WTC11 (cell line): ENCODE measurements at regions not wholly inside any gene's neighbourhood (a gene's known extent, or its start where the extent isn't known, plus 50 kb on each side); places are given as distances from the start of the nearest gene placed in this dataset.

Experiments used
- ATAC-seq: fragments of 200-7000 bp; cut with Tn5 transposase; 2 replicates; pipeline ENCODE4 v1.10.0; 2021; ENCODE audit warnings: mild to moderate bottlenecking, moderate library complexity
- CTCF ChIA-PET: fragments of 300-600 bp; sonication (Branson Sonifier 250); formaldehyde crosslinking; loops from one replicate; lab custom pipeline; 2021; ENCODE audit warnings: antibody characterized with exemption; lab: Charles Lee
- POLR2A ChIA-PET: fragments of 350-600 bp; sonication (Branson Sonifier 250); formaldehyde crosslinking; loops from one replicate; lab custom pipeline; 2021; ENCODE audit warnings: antibody characterized with exemption; lab: Charles Lee
- DNase-seq: peaks from one replicate; pipeline ENCODE4 v3.0.0; 2021; ENCODE audit warnings: low spot score
- H3K27ac Mint-ChIP-seq: 2 replicates; pipeline ENCODE4 v1.8.0; 2021; ENCODE audit warnings: mixed read lengths
- H3K27me3 Mint-ChIP-seq: 2 replicates; pipeline ENCODE4 v1.8.0; 2021; ENCODE audit warnings: low read depth, mild to moderate bottlenecking, moderate library complexity, mixed read lengths
- H3K36me3 Mint-ChIP-seq: 2 replicates; pipeline ENCODE4 v1.8.0; 2021; ENCODE audit warnings: mixed read lengths
- H3K4me1 Mint-ChIP-seq: 2 replicates; pipeline ENCODE4 v1.8.0; 2022; ENCODE audit warnings: mixed read lengths
- H3K4me3 Mint-ChIP-seq: 2 replicates; pipeline ENCODE4 v1.8.0; 2021; ENCODE audit warnings: mild to moderate bottlenecking, moderate library complexity, mixed read lengths
- H3K9me3 Mint-ChIP-seq: 2 replicates; pipeline ENCODE4 v1.8.0; 2021; ENCODE audit warnings: mixed read lengths
- CBFB ChIP-seq: sonication (generic); formaldehyde crosslinking; IDR thresholded peaks from 2 replicates; pipeline ENCODE4 v1.8.1; 2022; ENCODE audit warnings: mild to moderate bottlenecking, low read depth, missing genetic modification reagents
- SOX15 ChIP-seq: fragments of 250-450 bp; sonication (Bioruptor Pico); IDR thresholded peaks from 2 replicates; pipeline ENCODE4 v1.9.0; 2021; ENCODE audit warnings: mild to moderate bottlenecking
- TEAD1 ChIP-seq: sonication (generic); formaldehyde crosslinking; IDR thresholded peaks from 2 replicates; pipeline ENCODE4 v1.8.0; 2022; ENCODE audit warnings: mild to moderate bottlenecking, missing genetic modification reagents
- ZNF138 ChIP-seq: sonication (generic); formaldehyde crosslinking; conservative IDR thresholded peaks from 2 replicates; pipeline ENCODE4 v1.8.1; 2022; ENCODE audit warnings: mild to moderate bottlenecking, moderate library complexity, missing genetic modification reagents
- ZNF219 ChIP-seq: sonication (generic); formaldehyde crosslinking; IDR thresholded peaks from 2 replicates; pipeline ENCODE4 v1.8.0; 2023; ENCODE audit warnings: missing genetic modification reagents, mild to moderate bottlenecking, borderline replicate concordance
- ZNF263 ChIP-seq: sonication (generic); formaldehyde crosslinking; IDR thresholded peaks from 2 replicates; pipeline ENCODE4 v1.8.1; 2022; ENCODE audit warnings: low read depth, mild to moderate bottlenecking, moderate library complexity, missing genetic modification reagents
- ZNF317 ChIP-seq: sonication (generic); formaldehyde crosslinking; IDR thresholded peaks from 2 replicates; pipeline ENCODE4 v1.8.1; 2023; ENCODE audit warnings: low read depth, mild to moderate bottlenecking, moderate library complexity, missing genetic modification reagents, borderline replicate concordance
- ZNF423 ChIP-seq: fragments of 250-450 bp; sonication (Bioruptor Pico); IDR thresholded peaks from 2 replicates; pipeline ENCODE4 v2.1.2; 2022; ENCODE audit warnings: mild to moderate bottlenecking, moderate library complexity
- TF ChIP-seq, protein P1 (sequence below): fragments of 250-450 bp; sonication (Bioruptor Pico); conservative IDR thresholded peaks from 2 replicates; pipeline ENCODE4 v1.9.0; 2021; ENCODE audit warnings: mild to moderate bottlenecking
- TF ChIP-seq, protein P2 (sequence below): sonication (generic); formaldehyde crosslinking; IDR thresholded peaks from 2 replicates; pipeline ENCODE4 v1.8.1; 2022; ENCODE audit warnings: missing genetic modification reagents, borderline replicate concordance
- TF ChIP-seq, protein P3 (sequence below): fragments of 200-600 bp; IDR thresholded peaks from 2 replicates; pipeline ENCODE4 v1.8.0; 2022; ENCODE audit warnings: antibody characterized with exemption
- TF ChIP-seq, protein P4 (sequence below): fragments of 250-450 bp; sonication (Bioruptor Pico); IDR thresholded peaks from 2 replicates; pipeline ENCODE4 v1.9.0; 2021; ENCODE audit warnings: mild to moderate bottlenecking, borderline replicate concordance
- TF ChIP-seq, protein P5 (sequence below): sonication (generic); formaldehyde crosslinking; conservative IDR thresholded peaks from 2 replicates; pipeline ENCODE4 v1.8.1; 2023; ENCODE audit warnings: mild to moderate bottlenecking, low read depth, missing genetic modification reagents, moderate library complexity
- TF ChIP-seq, protein P6 (sequence below): sonication (generic); formaldehyde crosslinking; IDR thresholded peaks from 2 replicates; pipeline ENCODE4 v1.8.1; 2023; ENCODE audit warnings: mild to moderate bottlenecking, missing genetic modification reagents
- TF ChIP-seq, protein P7 (sequence below): fragments of 250-450 bp; sonication (Bioruptor Pico); IDR thresholded peaks from 2 replicates; pipeline ENCODE4 v1.8.0; 2021; ENCODE audit warnings: mild to moderate bottlenecking

DNA sequence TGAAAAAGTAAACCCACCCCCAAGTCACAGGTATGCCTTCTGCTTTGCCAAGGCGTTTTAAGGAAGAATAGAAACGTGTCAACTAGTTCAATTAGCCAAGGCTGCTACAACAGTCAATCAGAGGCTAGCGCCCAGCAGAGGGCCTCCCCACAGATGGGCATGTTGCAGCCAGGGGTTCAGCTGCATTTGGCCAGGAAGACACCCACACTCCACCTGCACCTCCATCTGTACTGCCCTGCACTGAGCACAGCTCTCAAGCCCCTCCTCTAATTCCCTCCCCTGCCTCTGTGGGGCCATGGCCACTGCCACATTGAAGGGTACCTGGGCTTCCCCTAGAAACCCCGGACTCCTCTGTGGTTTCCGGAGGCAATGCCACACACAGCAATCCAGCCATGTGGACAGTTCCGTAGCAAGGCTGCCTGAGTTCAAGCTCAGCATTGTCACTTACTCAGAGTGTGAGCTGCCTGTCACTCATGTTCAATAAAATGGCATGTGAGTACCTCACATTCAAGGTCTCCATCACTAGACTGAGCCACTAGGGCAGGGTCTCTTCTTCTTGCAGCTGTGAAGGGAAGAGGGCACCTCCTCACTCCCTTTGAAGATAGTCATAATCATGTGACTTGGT, 248.4 kb downstream of the IRX2 start:
- no peaks in the 10 kb centered on the region for H3K27me3 Mint-ChIP-seq
- CTCF ChIA-PET: no interaction called here
- TF ChIP-seq, protein P1, sequence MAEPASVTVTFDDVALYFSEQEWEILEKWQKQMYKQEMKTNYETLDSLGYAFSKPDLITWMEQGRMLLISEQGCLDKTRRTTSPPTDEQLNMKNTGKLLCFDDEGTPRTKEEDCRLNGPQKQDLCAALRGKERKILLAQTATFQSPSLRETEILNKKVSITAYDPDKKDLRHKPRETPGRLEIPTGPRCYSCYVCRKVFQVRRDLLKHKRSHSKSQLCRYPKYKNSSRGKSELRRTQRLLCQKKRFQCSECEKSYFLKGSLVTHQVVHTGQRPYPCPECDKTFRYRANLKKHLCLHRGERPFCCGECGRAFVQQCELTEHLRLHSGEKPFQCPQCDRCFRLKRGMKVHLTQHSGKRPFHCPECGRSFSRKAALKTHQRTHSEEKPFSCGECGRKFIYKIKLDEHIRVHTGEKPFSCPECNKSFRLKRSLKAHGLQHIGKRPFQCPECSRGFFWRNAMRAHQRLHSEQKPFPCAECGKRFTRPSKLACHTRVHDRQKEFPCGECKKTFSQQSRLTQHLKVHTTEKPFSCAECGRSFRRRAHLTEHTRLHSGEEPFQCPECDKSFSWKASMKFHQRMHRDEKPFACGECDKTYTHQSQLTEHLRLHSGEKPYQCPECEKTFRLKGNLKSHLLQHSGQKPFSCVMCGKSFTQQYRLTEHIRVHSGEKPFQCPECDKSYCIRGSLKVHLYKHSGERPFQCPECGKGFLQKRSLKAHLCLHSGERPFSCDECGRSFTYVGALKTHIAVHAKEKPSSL (CRISPR knock-in tag): no peak
- TF ChIP-seq ZNF423 (CRISPR knock-in tag) (no peak), ZNF138 (CRISPR knock-in tag) (no peak), SOX15 (no peak), ZNF219 (no peak)
- TF ChIP-seq, protein P2, sequence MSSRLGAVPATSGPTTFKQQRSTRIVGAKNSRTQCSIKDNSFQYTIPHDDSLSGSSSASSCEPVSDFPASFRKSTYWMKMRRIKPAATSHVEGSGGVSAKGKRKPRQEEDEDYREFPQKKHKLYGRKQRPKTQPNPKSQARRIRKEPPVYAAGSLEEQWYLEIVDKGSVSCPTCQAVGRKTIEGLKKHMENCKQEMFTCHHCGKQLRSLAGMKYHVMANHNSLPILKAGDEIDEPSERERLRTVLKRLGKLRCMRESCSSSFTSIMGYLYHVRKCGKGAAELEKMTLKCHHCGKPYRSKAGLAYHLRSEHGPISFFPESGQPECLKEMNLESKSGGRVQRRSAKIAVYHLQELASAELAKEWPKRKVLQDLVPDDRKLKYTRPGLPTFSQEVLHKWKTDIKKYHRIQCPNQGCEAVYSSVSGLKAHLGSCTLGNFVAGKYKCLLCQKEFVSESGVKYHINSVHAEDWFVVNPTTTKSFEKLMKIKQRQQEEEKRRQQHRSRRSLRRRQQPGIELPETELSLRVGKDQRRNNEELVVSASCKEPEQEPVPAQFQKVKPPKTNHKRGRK (CRISPR knock-in tag): no peak
- TF ChIP-seq, protein P3, sequence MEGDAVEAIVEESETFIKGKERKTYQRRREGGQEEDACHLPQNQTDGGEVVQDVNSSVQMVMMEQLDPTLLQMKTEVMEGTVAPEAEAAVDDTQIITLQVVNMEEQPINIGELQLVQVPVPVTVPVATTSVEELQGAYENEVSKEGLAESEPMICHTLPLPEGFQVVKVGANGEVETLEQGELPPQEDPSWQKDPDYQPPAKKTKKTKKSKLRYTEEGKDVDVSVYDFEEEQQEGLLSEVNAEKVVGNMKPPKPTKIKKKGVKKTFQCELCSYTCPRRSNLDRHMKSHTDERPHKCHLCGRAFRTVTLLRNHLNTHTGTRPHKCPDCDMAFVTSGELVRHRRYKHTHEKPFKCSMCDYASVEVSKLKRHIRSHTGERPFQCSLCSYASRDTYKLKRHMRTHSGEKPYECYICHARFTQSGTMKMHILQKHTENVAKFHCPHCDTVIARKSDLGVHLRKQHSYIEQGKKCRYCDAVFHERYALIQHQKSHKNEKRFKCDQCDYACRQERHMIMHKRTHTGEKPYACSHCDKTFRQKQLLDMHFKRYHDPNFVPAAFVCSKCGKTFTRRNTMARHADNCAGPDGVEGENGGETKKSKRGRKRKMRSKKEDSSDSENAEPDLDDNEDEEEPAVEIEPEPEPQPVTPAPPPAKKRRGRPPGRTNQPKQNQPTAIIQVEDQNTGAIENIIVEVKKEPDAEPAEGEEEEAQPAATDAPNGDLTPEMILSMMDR: no peak
- TF ChIP-seq, protein P4, sequence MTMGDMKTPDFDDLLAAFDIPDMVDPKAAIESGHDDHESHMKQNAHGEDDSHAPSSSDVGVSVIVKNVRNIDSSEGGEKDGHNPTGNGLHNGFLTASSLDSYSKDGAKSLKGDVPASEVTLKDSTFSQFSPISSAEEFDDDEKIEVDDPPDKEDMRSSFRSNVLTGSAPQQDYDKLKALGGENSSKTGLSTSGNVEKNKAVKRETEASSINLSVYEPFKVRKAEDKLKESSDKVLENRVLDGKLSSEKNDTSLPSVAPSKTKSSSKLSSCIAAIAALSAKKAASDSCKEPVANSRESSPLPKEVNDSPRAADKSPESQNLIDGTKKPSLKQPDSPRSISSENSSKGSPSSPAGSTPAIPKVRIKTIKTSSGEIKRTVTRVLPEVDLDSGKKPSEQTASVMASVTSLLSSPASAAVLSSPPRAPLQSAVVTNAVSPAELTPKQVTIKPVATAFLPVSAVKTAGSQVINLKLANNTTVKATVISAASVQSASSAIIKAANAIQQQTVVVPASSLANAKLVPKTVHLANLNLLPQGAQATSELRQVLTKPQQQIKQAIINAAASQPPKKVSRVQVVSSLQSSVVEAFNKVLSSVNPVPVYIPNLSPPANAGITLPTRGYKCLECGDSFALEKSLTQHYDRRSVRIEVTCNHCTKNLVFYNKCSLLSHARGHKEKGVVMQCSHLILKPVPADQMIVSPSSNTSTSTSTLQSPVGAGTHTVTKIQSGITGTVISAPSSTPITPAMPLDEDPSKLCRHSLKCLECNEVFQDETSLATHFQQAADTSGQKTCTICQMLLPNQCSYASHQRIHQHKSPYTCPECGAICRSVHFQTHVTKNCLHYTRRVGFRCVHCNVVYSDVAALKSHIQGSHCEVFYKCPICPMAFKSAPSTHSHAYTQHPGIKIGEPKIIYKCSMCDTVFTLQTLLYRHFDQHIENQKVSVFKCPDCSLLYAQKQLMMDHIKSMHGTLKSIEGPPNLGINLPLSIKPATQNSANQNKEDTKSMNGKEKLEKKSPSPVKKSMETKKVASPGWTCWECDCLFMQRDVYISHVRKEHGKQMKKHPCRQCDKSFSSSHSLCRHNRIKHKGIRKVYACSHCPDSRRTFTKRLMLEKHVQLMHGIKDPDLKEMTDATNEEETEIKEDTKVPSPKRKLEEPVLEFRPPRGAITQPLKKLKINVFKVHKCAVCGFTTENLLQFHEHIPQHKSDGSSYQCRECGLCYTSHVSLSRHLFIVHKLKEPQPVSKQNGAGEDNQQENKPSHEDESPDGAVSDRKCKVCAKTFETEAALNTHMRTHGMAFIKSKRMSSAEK (CRISPR knock-in tag): no peak
- TF ChIP-seq, all 79 proteins: peak for 0
- H3K9me3 Mint-ChIP-seq: peaks cover 44% of the 10 kb centered on the region
- DNase-seq (no peak), ATAC-seq (no peak)
- POLR2A ChIA-PET: no interaction called here
- H3K4me1 Mint-ChIP-seq: peaks cover 14% of the 10 kb centered on the region
- H3K36me3 Mint-ChIP-seq: peaks cover 15% of the 10 kb centered on the region
- H3K4me3 Mint-ChIP-seq: no peak overlapping the region
- no peak overlapping the region for H3K27ac Mint-ChIP-seq

DNA sequence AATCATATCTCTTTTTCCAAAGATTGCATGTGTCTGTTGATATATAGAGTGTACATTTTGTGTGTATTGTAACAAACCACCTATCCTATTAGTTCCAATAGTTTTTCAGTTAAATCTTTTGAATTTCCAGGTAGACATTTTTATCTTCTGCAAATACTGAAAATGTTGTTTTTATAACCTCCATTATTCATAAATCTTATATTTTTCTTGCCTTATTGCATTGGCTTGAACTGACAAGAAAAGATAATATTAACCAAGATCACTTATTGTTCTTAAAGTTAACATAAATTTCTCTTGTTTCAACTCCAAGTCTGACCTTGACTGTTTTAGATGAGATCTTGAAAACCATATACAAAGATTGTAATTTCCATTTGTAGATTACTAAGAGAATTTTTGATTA, 251.6 kb downstream of the IRX2 start:
- no peak overlapping the region for H3K27ac Mint-ChIP-seq
- peaks cover 18% of the 10 kb centered on the region for H3K4me1 Mint-ChIP-seq
- ChIA-PET CTCF (no interaction called here), POLR2A (no interaction called here)
- H3K27me3 Mint-ChIP-seq: no peaks in the 10 kb centered on the region
- H3K9me3 Mint-ChIP-seq: peaks cover 52% of the 10 kb centered on the region
- H3K36me3 Mint-ChIP-seq: peaks cover 15% of the 10 kb centered on the region
- ATAC-seq: no peak
- H3K4me3 Mint-ChIP-seq: no peak overlapping the region
- no peak for DNase-seq
- TF ChIP-seq, protein P2 (CRISPR knock-in tag): no peak
- TF ChIP-seq ZNF263 (CRISPR knock-in tag) (no peak), CBFB (CRISPR knock-in tag) (no peak), TEAD1 (CRISPR knock-in tag) (no peak), ZNF317 (no peak)
- TF ChIP-seq, protein P5, sequence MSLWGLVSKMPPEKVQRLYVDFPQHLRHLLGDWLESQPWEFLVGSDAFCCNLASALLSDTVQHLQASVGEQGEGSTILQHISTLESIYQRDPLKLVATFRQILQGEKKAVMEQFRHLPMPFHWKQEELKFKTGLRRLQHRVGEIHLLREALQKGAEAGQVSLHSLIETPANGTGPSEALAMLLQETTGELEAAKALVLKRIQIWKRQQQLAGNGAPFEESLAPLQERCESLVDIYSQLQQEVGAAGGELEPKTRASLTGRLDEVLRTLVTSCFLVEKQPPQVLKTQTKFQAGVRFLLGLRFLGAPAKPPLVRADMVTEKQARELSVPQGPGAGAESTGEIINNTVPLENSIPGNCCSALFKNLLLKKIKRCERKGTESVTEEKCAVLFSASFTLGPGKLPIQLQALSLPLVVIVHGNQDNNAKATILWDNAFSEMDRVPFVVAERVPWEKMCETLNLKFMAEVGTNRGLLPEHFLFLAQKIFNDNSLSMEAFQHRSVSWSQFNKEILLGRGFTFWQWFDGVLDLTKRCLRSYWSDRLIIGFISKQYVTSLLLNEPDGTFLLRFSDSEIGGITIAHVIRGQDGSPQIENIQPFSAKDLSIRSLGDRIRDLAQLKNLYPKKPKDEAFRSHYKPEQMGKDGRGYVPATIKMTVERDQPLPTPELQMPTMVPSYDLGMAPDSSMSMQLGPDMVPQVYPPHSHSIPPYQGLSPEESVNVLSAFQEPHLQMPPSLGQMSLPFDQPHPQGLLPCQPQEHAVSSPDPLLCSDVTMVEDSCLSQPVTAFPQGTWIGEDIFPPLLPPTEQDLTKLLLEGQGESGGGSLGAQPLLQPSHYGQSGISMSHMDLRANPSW (CRISPR knock-in tag): no peak
- TF ChIP-seq, protein P6, sequence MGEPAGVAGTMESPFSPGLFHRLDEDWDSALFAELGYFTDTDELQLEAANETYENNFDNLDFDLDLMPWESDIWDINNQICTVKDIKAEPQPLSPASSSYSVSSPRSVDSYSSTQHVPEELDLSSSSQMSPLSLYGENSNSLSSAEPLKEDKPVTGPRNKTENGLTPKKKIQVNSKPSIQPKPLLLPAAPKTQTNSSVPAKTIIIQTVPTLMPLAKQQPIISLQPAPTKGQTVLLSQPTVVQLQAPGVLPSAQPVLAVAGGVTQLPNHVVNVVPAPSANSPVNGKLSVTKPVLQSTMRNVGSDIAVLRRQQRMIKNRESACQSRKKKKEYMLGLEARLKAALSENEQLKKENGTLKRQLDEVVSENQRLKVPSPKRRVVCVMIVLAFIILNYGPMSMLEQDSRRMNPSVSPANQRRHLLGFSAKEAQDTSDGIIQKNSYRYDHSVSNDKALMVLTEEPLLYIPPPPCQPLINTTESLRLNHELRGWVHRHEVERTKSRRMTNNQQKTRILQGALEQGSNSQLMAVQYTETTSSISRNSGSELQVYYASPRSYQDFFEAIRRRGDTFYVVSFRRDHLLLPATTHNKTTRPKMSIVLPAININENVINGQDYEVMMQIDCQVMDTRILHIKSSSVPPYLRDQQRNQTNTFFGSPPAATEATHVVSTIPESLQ: no peak
- TF ChIP-seq, protein P7, sequence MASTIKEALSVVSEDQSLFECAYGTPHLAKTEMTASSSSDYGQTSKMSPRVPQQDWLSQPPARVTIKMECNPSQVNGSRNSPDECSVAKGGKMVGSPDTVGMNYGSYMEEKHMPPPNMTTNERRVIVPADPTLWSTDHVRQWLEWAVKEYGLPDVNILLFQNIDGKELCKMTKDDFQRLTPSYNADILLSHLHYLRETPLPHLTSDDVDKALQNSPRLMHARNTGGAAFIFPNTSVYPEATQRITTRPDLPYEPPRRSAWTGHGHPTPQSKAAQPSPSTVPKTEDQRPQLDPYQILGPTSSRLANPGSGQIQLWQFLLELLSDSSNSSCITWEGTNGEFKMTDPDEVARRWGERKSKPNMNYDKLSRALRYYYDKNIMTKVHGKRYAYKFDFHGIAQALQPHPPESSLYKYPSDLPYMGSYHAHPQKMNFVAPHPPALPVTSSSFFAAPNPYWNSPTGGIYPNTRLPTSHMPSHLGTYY: no peak
